Spleen (tissue), 7 donors: ENCODE measurements at regions not wholly inside any gene's neighbourhood (a gene's known extent, or its start where the extent isn't known, plus 50 kb on each side); places are given as distances from the start of the nearest gene placed in this dataset.

Source experiments
- CTCF ChIP-seq, 11 experiments: fragments of 200-600 bp in 7 of 11; fragments of 450-650 bp in 4 of 11; sonication (generic) in 4 of 11; IDR thresholded peaks in 8 of 11; conservative IDR thresholded peaks in 3 of 11; 1 replicate in 7 of 11; 2 replicates in 4 of 11; pipeline versions ENCODE4 v1.4.0 to v1.8.0; 2016 to 2021; ENCODE audit warnings: antibody characterized with exemption in 11 of 11, inconsistent platforms in 4 of 11, mild to moderate bottlenecking in 1 of 11
- POLR2A ChIP-seq, 3 donors: fragments of 450-650 bp; IDR thresholded peaks; one replicate each; pipeline ENCODE4 v1.5.1; 2017; ENCODE audit warnings: antibody characterized with exemption in 3 of 3, mild to moderate bottlenecking in 1 of 3
- POLR2AphosphoS5 ChIP-seq, 3 donors: sonication (generic); formaldehyde crosslinking; IDR thresholded peaks; one replicate each; pipeline ENCODE4 v1.5.1; 2017; ENCODE audit warnings: antibody characterized with exemption in 3 of 3
- donor health status: DM: no; HTN: no; CAD: no; lungs with moderate emphysema.
- donor health status: DM: no; HTN: no; CAD: no.
- donor health status: DM: no; HTN: no; CAD: no.

DNA sequence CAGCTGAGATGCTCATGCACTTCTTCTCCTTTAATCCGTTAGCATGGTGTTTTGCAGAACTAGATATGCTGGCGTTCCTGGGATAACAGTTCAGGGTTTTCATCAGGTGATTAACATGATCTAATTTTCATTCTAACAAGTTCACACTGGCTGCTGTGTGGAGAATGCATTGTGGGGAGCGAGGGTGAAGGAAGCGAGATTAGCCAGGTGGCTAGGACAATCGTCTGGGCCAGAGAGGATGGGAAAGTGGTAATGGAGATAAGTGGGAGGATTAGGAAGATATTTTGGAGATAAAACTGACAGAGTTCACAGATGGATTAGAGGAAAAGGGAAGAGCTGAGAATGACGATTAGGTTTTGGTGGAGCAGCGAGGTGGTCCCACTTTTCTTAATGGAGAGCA, 138.1 kb upstream of the MAGI3 start:
- TF ChIP-seq POLR2A (IDR thresholded peaks at IDR 0.05) (no peak), CTCF (IDR thresholded peaks at IDR 0.05 in 8 of 11, conservative IDR thresholded peaks at IDR 0.05 in 3 of 11) (no peak), POLR2AphosphoS5 (IDR thresholded peaks at IDR 0.05) (no peak)
